Stimulated activated CD4-positive, alpha-beta T cell treated with anti-CD3 and anti-CD28 coated beads, TNF-alpha, amount 100 ng/mL, for 1 hour (primary cell): ENCODE measurements at regions not wholly inside any gene's neighbourhood (a gene's known extent, or its start where the extent isn't known, plus 50 kb on each side); places are given as distances from the start of the nearest gene placed in this dataset.
"Not testable (repeated sequence)": the region's sequence is repeated elsewhere in the genome, so short reads cannot be mapped to it uniquely, and the experiment has no call there.

Experiments
- DNase-seq, 3 donors: peaks; one replicate each; pipeline ENCODE4 v3.0.0-alpha.2; 2020; ENCODE audit warnings: low read depth in 3 of 3, low spot score in 1 of 3

DNA sequence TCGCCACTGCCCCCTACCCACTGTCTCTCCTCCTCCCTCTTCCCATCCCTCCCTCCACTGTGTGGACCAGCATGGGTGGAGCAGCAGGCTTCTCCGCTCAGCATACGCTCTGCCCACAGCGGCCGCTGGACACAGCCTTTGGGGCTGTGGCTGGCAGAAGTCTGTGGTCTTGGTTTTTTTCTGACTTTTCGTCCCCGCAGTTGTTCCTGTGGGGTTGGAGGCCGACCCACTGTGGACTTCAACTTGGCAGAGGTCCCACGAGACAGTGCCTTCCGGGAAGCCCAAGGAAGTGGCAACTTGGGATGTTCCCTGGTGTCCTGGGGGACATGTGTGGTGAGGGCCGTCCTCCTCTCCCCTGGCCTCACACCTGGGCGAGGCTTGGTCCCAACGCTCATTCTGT lies 162.5 kb upstream of the C1orf174 start:
- no peak for DNase-seq

DNA sequence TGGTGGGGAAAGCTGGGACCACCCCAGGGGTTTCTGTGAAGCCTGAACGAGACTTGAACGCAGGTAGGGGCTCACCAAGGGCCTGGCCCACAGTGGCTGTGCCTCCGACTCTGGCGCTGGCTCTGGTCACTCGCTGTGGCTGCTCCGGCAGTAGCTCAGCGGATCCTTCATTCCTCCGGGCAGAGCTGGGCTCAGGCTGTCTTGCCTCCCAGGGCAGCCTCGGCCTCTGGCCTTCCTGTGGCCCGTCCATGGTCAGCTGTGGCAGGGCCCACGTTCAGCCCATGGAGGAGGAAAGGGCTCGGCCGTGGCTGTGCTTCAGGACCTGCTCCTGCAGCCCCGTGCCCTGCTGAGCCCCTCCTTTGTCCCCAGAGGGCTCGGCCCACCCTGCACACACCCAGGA lies 162.9 kb upstream of the C1orf174 start:
- no peak for DNase-seq

GRCh38 chr1:4063516-4063915 lies 163.4 kb upstream of the C1orf174 start:
- DNase-seq, result no peak

GRCh38 chr1:4064150-4064889 lies 164.2 kb upstream of the C1orf174 start:
- no peak for DNase-seq

GRCh38 chr1:4066860-4067599 lies 167.0 kb upstream of the C1orf174 start:
- DNase-seq, result no peak

DNA sequence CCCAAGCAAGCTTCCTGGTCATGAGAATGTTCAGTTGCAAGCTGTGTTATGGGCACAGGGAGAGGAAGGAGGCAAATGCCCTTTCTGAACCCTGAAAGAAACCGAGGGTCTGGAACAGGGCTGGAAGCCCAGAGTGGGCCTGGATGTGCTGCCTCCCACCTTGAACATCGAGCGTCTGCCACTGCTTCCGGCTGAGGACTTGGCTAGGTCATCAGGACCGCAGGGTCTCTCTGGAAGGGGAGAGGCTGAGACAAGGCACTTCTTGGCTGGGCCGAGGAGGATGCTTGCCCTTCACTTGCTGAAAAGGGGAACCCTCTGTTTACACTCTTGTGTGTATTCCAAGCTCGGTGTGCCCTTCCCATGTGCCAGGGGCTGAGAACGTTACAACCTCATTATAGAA lies 168.0 kb upstream of the C1orf174 start:
- no peak for DNase-seq

- no peak for DNase-seq
These were observed 171.6 kb upstream of the C1orf174 start for GRCh38 chr1:4071653-4072052.

DNA sequence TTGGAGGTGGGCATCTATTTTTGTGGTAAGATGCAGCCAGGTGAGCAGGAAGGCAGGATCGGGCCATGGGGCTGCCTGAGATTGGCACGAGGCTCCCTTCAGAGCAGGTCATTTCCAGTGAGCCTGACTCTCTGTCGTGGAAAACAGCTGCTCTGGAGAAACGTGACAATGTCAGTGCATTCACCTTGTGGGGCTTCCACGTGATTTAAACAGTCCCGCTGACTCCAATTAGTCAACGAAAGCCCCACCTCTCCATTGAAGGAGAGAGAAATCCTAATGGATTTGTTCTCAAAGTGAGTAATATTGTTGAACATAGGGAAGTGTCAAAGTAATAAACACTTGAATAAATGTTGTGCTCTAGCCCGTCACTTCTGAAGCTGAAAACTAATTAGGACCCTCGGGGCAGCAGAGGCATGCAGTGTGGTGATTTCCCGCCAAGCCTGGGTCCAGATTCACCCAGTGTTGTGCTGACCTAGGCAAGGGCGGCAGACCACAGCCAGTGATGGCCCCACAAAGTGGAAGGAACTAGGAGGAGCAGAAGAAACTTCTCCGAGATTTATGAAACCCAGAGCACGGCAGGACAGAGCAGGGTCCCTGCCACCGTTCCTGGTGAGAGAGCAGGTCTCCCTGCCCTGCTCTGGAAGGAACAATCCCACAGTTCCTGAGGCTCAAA lies 172.5 kb upstream of the C1orf174 start:
- DNase-seq, result no peak

DNA sequence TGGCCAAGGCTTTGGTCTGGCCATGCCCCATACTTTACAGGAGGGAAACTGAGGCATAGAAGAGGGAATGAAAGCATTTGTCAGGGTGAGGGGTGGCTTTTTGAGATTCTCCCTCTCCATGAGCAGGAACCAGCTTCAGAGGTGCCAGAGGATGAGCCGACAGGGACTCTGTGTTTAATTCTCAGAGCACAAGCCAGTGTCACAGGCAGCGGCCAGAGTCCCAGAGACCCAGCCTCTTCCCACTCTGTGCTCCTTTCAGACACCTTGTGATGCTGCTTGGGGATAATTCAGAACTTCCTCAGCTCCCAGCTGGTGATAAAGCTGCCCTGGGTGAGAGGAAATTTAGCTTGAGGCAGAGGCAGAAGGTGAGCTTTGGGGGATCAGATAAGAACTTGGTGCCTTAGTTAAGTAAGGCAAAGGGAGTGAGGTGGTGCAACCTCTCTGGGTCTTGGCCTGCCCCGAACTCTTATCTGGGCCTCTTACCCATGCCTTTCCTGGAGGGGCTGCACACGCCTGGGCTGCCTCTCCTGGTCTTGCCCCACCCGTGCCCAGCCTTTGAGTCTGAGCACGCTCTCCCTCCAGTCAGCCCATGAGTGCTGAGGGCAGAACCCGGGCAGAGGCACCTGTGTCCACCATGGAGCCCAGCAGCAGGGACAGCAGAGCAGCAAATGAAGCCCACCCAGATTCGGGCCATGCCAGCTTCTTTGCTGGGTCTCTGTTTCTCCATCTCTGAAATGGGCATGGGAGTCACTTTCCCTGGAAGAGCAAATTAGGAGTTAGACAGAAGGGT lies 175.6 kb upstream of the C1orf174 start:
- no peak for DNase-seq

- no peak for DNase-seq
These were observed 176.3 kb upstream of the C1orf174 start for GRCh38 chr1:4076346-4076745.

- not testable (repeated sequence) for DNase-seq
These were observed 178.3 kb upstream of the C1orf174 start for GRCh38 chr1:4078091-4078962.

DNA sequence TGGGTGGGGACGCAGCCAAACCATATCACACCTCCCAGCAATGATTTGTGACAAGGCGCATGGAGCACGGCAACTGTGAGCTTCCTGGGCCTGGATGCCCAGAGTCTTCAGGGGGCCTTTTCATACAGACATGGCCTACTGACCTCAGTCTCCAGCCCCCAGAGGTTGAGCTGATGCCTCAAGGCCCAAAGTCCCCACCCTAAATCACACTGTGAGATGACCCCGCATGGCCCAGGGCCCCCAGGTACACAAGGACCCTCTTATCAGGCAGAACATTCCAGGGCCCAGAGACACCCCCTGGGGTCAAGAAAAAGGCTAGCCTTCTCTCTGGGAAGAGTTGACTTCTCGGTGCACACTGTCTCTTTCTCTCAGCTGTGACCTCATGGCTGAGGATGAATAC lies 179.7 kb upstream of the C1orf174 start:
- DNase-seq, result no peak

DNA sequence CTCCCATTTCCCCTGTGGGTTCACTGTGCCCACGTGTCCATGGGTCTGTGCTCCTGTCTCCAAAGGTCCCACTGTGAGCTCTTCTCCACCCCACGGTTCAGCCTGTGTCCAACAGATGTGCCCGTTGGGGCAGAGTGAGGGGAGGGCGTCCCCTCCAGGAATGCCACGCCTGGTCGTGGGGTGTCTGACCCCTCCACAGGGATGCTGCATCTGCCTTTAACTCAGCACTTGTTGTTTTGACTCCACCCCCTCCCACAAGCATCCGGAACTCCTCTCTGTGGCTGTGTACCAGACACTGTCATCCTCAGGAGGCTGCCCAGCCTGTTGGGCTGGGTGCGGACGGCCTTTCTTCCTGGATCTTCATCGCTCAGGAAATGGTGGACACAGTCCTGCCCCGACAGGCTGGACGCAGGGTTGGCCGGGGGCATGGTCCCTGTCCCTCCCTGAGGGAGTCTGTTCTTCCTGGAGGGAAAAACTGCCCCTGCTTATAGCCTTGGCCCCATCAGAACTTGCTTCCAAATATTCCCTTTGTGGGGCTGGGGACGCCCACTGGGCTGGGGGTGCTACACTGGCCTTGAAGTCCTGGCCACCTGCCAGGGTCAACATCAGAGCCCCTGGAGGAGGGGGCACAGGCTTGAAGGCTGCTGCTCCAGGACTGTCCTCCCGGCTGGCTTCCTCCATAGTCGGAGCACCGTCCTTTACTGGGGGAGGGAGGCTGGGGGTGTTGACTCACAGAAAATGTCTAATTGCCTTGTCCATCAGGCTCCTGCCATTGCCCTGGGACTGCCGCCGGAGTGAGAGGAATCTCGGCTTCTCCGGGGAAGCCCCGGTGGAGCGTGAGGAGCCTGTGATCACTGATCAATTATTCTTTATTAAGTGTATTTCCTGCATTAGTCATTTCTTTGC lies 182.0 kb upstream of the C1orf174 start:
- DNase-seq, result no peak

- no peak for DNase-seq
These were observed 183.4 kb upstream of the C1orf174 start for GRCh38 chr1:4083231-4084047.

DNA sequence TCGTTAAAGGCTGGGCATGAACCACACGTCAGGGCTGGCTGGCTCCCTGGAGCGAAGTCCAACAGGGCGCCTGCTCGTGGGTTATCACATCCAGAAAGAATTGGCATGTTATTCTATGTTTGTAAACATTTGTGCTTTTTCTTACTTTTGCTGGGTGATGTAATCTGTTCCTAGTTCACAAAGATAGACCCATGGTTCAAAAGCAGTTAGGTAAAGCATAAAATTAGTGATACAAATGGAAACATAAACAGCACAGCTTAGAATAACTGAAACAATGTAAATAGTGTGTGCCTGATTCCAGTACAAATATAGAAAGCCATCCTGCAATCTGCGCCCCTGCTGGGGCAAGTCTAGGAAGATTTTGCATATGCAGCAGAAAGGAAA lies 184.0 kb upstream of the C1orf174 start:
- no peak for DNase-seq

GRCh38 chr1:4084446-4084845 lies 184.4 kb upstream of the C1orf174 start:
- no peak for DNase-seq

DNA sequence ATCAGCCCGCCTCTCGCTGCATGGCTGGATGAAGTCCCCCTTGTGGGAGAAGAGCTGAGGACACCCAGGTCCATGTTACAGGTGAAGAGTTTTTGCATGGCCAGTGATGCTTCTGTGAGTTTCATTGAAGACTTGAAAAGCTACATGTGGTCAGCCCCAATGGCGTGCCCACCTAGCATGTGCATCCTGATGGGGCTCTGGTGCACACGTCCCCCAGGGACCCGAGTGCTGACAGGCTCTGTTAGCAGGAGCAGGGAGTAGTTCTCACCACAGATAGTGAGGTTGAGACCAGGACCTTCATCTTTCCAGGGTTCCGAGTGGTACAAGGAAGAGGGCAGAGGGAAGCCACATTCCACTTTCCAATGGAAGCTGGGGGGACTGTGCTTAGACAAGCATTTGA lies 184.8 kb upstream of the C1orf174 start:
- no peak for DNase-seq

DNA sequence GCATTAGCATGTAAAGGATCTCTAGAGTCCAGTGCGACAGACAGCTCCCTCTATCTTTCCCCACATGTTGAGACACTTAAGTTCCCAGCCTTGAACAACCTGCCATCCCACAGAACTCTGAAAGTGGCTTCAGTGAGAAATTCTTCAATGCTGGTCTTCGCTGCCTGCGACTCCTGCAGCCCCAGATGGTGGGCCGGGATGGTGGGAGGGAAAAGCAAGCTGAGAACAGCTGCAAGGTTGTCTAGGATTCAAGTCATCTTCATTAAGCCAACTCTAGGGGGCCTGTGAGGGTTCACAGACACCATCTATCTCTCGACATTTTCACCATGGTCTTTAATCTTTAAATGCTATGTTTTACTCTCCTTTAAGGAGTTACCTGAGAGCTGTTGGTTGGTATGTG lies 185.5 kb upstream of the C1orf174 start:
- DNase-seq, result no peak
